Hematopoietic multipotent progenitor cell treated with erythropoietin and hydrocortisone succinate and interleukin-3 and kit ligand, for 4 days (in vitro differentiated cells): ENCODE measurements at regions not wholly inside any gene's neighbourhood (a gene's known extent, or its start where the extent isn't known, plus 50 kb on each side); places are given as distances from the start of the nearest gene placed in this dataset.
"Not testable (repeated sequence)": the region's sequence is repeated elsewhere in the genome, so short reads cannot be mapped to it uniquely, and the experiment has no call there.

Source experiments
- DNase-seq: peaks from one replicate; pipeline ENCODE4 v3.0.0-alpha.2; 2015

DNA sequence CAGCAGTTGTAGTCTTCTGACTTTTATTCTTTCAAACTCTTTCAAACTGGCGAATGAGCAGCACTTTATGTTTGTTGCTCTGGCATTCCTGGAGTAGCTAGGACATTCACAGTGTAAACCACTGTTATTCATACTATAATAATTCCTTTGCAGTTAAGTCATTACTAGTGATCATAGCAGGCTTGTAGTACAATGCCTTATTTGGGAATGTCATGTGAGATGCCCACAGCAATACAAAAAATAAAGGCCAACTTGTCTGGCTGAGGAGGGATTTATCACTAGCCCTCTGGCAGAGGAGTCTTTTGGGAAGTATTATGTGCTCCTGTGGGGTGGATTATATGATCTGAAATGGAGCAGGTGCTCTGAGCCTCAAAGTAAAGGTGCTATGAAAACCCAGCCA, 197.2 kb downstream of the VGLL3 start:
- no peak for DNase-seq

- DNase-seq: no peak
Observed at GRCh38 chr3:86792316-86792715, 198.6 kb downstream of the VGLL3 start.

GRCh38 chr3:86790884-86791549, 199.9 kb downstream of the VGLL3 start:
- DNase-seq: no peak

GRCh38 chr3:86788371-86788770, 202.6 kb downstream of the VGLL3 start:
- no peak for DNase-seq

DNA sequence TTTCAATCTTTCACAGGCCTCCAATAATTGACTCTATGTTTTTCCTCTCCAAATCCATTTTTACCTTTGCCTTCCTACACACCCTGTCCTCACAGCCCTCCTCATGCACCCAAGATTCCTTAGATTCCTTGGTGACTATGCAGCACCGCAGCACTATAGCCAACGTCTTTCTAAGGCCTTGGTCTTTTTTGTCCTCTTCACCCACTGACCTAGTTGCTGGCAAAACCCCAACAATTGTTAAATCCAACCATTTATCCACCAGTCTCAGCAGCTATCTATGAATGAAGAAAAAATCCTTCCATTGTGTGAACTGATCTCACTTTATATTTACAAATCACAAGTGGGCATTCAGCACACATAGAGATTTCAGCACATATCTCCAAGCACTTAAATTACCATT, 203.9 kb downstream of the VGLL3 start:
- DNase-seq: no peak

DNA sequence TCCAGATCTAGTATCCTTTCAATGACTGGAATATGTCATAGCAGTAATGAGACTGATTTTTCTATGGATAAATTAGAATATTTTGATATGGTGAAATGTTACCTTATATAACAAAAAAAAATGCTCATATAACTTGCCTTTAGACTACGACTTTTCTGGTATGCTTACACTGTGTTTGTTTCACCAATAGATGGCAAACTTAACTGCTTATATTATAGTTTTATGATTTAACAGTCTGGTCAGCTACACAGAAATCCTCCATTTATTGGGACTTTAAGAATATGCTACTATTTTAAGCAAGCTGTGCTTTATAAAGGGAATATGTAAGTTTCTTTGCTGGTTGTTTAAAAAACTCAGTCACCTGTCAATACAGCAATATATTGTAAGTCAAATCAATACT, 205.6 kb downstream of the VGLL3 start:
- DNase-seq: no peak

GRCh38 chr3:86782866-86783265, 208.1 kb downstream of the VGLL3 start:
- no peak for DNase-seq

- DNase-seq: no peak
Observed at GRCh38 chr3:86782286-86782685, 208.7 kb downstream of the VGLL3 start.

DNA sequence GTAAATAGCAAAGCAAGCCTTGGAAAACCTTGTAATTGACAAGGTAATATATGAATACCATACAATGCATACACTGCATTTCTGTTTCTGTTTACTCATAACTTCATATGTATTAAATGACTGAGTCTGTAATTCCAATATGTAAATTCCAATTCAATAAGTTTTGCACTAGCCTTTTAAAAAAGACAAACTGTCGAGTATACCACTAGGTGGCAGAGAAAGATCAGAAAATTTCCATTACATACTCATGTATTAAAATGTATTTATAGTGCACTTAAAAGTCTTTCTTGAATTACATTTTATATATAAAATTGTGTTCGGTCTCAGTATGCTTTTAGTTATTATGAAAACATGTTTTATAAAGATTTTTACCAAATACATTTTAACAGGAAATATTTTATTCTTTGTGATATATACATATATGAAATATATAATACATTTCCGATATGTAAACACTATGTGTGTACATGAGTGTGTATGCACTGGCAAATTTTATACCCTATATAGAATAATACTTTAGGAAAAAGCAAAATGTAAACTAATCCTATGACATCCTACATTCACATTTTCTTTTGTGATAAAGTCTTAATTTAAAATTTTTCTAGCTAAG, 216.8 kb downstream of the VGLL3 start:
- peak; percentile 61 for DNase-seq

DNA sequence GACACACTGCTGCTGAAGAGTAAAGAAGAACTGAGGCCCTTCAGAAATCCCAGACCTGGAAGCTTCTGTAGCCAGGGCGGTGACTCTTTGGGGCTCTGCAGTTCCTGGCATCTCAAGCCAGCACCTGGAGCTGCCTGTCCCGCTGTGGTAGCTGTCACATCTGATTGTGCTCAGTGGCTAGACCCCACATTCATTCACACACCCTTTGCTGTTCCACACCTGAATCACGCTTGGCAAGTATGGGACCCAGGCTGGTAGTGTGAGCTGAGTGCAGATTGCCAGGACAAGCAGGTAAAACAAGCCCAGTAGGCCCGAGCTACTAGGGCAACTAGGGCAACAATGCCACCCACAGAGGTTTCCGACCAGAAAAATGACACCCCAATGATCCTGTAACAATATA, 218.2 kb downstream of the VGLL3 start:
- DNase-seq: no peak

GRCh38 chr3:86771741-86772512, 219.0 kb downstream of the VGLL3 start:
- DNase-seq: no peak

- DNase-seq: no peak
Observed at GRCh38 chr3:86766331-86766730, 224.6 kb downstream of the VGLL3 start.

DNA sequence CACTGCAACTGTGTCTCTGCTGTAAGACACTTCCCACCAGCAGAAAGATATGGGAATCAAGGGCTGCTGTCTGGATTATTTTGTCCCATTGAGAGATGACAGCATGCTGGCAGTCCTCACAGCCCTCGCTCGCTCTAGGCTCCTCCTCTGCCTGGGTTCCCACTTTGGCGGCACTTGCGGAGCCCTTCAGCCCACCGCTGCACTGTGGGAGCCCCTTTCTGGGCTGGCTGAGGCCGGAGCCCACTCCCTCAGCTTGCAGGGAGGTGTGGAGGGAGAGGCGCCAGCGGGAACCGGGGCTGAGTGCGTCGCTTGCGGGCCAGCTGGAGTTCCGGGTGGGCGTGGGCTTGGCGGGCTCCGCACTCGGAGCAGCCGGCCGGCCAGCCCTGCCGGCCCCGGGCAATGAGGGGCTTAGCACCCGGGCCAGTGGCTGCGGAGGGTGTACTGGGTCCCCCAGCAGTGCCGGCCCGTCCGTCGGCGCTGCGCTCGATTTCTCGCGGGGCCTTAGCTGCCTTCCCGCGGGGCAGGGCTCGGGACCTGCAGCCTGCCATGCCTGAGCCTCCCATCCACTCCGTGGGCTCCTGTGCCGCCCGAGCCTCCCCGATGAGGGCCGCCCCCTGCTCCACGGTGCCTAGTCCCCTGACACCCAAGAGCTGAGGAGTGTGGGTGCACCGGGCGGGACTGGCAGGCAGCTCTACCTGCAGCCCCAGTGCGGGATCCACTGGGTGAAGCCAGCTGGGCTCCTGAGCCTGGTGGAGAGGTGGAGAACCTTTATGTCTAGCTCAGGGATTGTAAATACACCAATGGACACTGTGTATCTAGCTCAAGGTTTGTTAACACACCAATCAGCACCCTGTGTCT, 233.4 kb downstream of the VGLL3 start:
- not testable (repeated sequence) for DNase-seq

- no peak for DNase-seq
Observed at GRCh38 chr3:86748015-86748414, 242.9 kb downstream of the VGLL3 start.

DNA sequence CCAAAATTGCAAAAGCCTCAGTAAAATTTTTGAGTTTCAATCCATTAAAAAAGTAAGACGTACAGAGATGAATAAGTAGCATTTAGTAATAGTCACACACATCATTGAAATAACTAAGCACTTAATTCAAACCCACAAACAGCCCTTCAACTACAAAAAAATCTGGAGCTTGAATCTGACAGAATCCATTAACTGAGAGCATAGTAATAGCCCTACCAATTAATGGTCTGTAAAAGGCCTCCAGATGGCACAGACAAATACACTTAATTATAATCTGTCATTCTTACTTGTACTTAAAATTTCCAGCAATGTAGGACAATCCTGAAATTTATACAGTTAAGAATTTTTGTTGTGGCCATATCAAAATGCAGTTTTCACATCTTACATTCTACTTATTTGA, 246.9 kb downstream of the VGLL3 start:
- DNase-seq: no peak

GRCh38 chr3:86743233-86743632, 247.7 kb downstream of the VGLL3 start:
- DNase-seq: no peak

DNA sequence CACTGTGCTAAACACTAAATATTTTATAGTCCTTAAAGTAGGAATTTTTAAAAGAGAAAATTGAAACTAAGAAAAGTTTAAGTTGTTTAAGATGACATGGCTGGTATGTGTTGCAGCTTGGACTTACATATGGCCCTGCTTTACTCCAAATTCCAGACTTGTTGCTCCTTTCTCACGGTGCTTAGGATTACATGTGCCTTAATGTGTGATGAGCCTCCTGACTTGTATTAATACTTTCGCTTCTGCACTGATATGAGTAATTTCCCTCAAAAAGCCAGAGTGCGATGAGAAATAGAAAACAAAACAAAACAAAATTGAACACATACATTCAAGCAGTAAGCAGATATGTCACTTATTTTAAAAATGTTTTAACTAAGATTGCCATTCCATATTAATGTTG, 250.2 kb downstream of the VGLL3 start:
- DNase-seq: no peak

GRCh38 chr3:86739244-86739643, 251.7 kb downstream of the VGLL3 start:
- no peak for DNase-seq

GRCh38 chr3:86738684-86739083, 252.3 kb downstream of the VGLL3 start:
- DNase-seq: no peak

DNA sequence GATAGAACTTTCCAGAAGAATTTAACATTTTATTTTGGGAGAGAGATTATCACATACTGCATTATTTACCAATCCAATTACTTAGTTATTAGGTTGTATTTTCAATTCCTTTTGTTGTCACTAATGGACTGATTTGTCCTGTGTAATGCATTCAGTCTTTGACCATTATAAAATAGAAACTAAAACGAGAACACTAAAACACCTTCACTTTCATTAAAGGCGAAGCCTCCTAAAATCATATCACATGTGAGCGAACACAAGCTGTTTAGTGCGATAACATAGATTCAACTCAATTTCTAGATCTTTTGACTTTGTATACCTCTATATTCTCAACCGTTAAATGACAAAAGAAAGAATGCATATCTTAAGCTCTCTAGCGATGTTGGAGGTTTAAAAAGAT, 253.4 kb downstream of the VGLL3 start:
- DNase-seq: no peak

GRCh38 chr3:86733257-86733656, 257.7 kb downstream of the VGLL3 start:
- no peak for DNase-seq

DNA sequence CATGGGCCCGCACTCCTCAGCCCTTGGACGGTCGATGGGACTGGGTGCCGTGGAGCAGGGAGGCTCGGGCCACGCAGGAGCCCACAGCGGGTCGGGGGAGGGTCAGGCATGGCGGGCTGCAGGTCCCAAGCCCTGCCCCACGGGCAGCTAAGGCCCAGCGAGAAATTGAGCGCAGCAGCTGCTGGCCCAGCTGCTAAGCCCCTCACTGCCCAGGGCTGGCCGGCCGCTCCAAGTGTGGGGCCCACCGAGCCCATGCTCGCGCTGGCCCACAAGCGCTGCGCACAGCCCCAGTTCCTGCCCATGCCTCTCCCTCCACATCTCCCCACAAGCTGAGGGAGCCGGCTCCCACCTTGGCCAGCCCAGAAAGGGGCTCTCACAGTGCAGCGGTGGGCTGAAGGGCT, 259.4 kb downstream of the VGLL3 start:
- no peak for DNase-seq

GRCh38 chr3:86723433-86723832, 267.5 kb downstream of the VGLL3 start:
- no peak for DNase-seq
